C4-2B (cell line): ENCODE measurements at regions not wholly inside any gene's neighbourhood (a gene's known extent, or its start where the extent isn't known, plus 50 kb on each side); places are given as distances from the start of the nearest gene placed in this dataset.

ENCODE experiments used
- ZFX ChIP-seq: fragments of 450-650 bp; IDR thresholded peaks from 2 replicates; pipeline ENCODE4 v1.6.1; 2017
- TF ChIP-seq, protein P1 (sequence below): fragments of 450-650 bp; conservative IDR thresholded peaks from 2 replicates; pipeline ENCODE4 v1.5.1; 2017; ENCODE audit warnings: mild to moderate bottlenecking

DNA sequence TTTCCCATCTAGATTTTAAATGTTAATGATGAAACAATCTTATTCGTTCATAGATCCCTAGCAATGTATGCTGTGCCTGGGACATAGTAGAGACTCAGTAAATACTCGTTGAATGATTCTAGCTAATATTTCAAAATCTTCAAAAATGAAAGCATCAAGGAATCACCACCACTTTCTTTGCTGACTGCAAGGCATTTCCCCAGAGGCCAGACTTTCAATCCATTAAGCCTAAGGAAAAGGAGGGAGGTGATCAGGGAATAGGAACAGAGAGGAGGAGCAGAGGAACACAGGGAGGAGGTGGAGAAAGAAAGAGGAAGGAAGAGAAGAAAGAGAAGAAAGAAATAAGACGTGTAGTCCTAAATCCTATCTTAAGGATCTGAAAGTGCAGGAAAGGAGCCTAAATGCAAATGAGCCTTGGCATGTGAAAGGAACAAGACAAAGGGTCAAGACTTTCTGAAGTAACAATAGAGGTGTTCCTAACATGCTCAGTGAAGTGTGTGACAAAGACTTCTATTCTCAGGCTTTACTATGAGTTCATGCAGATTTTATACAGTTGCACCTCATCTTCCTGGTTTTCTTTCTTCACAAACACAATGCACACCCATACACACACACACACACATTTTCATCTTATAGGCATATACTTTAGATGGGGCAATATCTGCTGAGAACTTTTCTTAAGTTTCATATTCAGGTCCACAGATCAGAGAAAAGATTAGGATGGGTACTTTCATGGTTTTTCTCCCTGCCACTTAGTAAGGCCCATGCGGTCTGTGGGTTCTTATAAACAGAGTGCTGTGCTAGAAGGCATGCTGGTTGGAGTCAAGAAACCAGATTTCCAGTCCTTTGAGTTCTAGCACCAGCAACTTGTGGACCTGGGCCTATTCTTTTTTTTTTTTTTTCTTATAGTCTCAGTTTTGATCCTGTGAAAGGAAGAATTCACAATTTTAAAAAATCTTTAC, 512.2 kb upstream of the TNC start:
- TF ChIP-seq, protein P1, sequence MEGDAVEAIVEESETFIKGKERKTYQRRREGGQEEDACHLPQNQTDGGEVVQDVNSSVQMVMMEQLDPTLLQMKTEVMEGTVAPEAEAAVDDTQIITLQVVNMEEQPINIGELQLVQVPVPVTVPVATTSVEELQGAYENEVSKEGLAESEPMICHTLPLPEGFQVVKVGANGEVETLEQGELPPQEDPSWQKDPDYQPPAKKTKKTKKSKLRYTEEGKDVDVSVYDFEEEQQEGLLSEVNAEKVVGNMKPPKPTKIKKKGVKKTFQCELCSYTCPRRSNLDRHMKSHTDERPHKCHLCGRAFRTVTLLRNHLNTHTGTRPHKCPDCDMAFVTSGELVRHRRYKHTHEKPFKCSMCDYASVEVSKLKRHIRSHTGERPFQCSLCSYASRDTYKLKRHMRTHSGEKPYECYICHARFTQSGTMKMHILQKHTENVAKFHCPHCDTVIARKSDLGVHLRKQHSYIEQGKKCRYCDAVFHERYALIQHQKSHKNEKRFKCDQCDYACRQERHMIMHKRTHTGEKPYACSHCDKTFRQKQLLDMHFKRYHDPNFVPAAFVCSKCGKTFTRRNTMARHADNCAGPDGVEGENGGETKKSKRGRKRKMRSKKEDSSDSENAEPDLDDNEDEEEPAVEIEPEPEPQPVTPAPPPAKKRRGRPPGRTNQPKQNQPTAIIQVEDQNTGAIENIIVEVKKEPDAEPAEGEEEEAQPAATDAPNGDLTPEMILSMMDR = no peak
- TF ChIP-seq ZFX = no peak
